SK-N-SH (cell line): ENCODE measurements at regions not wholly inside any gene's neighbourhood (a gene's known extent, or its start where the extent isn't known, plus 50 kb on each side); places are given as distances from the start of the nearest gene placed in this dataset.

Experiments
- EP300 ChIP-seq, 2 experiments: IDR thresholded peaks; 2 replicates each; pipeline versions ENCODE4 v1.4.0 to v1.6.1; 2012; ENCODE audit warnings: borderline replicate concordance in 1 of 2, low read depth in 1 of 2, low read length in 1 of 2
- EZH2phosphoT487 ChIP-seq: fragments of 200-600 bp; sonication (generic); IDR thresholded peaks from 2 replicates; pipeline ENCODE4 v1.6.1; 2017; ENCODE audit warnings: low read depth, mixed run types, mild to moderate bottlenecking, antibody characterized with exemption, moderate library complexity, borderline replicate concordance
- FOXM1 ChIP-seq: IDR thresholded peaks from 2 replicates; pipeline ENCODE4 v1.4.0; 2012; ENCODE audit warnings: low read depth, mild to moderate bottlenecking
- NFIC ChIP-seq: IDR thresholded peaks from 2 replicates; pipeline ENCODE4 v1.4.0; 2012; ENCODE audit warnings: borderline replicate concordance
- TCF12 ChIP-seq: IDR thresholded peaks from 2 replicates; pipeline ENCODE4 v1.4.0; 2012
- USF1 ChIP-seq: IDR thresholded peaks from 2 replicates; pipeline ENCODE4 v1.4.0; 2012; ENCODE audit warnings: low read depth, borderline replicate concordance
- YY1 ChIP-seq: IDR thresholded peaks from 2 replicates; pipeline ENCODE4 v1.4.0; 2012; ENCODE audit warnings: low read depth, mild to moderate bottlenecking
- TF ChIP-seq, protein P1 (sequence below): fragments of 200-600 bp; sonication (generic); IDR thresholded peaks from 2 replicates; pipeline ENCODE4 v1.6.1; 2017; ENCODE audit warnings: antibody characterized with exemption, mild to moderate bottlenecking, moderate library complexity
- TF ChIP-seq, protein P2 (sequence below): IDR thresholded peaks from 2 replicates; pipeline ENCODE4 v1.4.0; 2012; ENCODE audit warnings: low read depth
- TF ChIP-seq, protein P3 (sequence below): IDR thresholded peaks from 2 replicates; pipeline ENCODE4 v1.4.0; 2012; ENCODE audit warnings: low read depth, borderline replicate concordance
- TF ChIP-seq, protein P4 (sequence below): IDR thresholded peaks from 2 replicates; pipeline ENCODE4 v1.6.1; 2012; ENCODE audit warnings: mild to moderate bottlenecking, low read depth, low read length, moderate library complexity

DNA sequence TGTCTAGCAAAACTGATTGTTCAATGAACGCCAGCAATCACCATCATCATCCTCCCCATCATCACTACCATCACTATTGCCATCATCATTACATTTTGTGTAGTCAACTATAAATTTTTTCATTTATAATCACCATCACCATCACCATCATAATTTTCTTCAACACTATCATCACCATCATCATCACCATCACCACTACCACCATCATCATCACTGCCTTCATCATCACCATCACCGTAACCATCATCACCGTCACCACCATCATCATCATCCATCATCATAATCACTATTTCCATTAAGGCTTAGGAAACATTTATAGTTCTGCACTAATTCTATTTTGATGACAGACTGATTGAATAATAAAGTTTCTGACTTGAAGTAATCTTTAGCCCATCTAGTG lies 434.8 kb upstream of the TMEM132C start:
- no peak for TF ChIP-seq NFIC
- TF ChIP-seq FOXM1, result no peak
- no peak for TF ChIP-seq USF1
- TF ChIP-seq, protein P1, sequence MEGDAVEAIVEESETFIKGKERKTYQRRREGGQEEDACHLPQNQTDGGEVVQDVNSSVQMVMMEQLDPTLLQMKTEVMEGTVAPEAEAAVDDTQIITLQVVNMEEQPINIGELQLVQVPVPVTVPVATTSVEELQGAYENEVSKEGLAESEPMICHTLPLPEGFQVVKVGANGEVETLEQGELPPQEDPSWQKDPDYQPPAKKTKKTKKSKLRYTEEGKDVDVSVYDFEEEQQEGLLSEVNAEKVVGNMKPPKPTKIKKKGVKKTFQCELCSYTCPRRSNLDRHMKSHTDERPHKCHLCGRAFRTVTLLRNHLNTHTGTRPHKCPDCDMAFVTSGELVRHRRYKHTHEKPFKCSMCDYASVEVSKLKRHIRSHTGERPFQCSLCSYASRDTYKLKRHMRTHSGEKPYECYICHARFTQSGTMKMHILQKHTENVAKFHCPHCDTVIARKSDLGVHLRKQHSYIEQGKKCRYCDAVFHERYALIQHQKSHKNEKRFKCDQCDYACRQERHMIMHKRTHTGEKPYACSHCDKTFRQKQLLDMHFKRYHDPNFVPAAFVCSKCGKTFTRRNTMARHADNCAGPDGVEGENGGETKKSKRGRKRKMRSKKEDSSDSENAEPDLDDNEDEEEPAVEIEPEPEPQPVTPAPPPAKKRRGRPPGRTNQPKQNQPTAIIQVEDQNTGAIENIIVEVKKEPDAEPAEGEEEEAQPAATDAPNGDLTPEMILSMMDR, result no peak
- TF ChIP-seq TCF12, result no peak
- no peak for TF ChIP-seq YY1
- no peak for TF ChIP-seq EP300 (IDR thresholded peaks at IDR 0.05; ENCODE audit: borderline replicate concordance in 1 of 2, low read depth in 1 of 2, low read length in 1 of 2)
- TF ChIP-seq, protein P2, sequence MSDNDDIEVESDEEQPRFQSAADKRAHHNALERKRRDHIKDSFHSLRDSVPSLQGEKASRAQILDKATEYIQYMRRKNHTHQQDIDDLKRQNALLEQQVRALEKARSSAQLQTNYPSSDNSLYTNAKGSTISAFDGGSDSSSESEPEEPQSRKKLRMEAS, result no peak
- TF ChIP-seq, protein P3, sequence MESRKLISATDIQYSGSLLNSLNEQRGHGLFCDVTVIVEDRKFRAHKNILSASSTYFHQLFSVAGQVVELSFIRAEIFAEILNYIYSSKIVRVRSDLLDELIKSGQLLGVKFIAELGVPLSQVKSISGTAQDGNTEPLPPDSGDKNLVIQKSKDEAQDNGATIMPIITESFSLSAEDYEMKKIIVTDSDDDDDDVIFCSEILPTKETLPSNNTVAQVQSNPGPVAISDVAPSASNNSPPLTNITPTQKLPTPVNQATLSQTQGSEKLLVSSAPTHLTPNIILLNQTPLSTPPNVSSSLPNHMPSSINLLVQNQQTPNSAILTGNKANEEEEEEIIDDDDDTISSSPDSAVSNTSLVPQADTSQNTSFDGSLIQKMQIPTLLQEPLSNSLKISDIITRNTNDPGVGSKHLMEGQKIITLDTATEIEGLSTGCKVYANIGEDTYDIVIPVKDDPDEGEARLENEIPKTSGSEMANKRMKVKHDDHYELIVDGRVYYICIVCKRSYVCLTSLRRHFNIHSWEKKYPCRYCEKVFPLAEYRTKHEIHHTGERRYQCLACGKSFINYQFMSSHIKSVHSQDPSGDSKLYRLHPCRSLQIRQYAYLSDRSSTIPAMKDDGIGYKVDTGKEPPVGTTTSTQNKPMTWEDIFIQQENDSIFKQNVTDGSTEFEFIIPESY, result no peak
- no peak for TF ChIP-seq EZH2phosphoT487
- TF ChIP-seq, protein P4, sequence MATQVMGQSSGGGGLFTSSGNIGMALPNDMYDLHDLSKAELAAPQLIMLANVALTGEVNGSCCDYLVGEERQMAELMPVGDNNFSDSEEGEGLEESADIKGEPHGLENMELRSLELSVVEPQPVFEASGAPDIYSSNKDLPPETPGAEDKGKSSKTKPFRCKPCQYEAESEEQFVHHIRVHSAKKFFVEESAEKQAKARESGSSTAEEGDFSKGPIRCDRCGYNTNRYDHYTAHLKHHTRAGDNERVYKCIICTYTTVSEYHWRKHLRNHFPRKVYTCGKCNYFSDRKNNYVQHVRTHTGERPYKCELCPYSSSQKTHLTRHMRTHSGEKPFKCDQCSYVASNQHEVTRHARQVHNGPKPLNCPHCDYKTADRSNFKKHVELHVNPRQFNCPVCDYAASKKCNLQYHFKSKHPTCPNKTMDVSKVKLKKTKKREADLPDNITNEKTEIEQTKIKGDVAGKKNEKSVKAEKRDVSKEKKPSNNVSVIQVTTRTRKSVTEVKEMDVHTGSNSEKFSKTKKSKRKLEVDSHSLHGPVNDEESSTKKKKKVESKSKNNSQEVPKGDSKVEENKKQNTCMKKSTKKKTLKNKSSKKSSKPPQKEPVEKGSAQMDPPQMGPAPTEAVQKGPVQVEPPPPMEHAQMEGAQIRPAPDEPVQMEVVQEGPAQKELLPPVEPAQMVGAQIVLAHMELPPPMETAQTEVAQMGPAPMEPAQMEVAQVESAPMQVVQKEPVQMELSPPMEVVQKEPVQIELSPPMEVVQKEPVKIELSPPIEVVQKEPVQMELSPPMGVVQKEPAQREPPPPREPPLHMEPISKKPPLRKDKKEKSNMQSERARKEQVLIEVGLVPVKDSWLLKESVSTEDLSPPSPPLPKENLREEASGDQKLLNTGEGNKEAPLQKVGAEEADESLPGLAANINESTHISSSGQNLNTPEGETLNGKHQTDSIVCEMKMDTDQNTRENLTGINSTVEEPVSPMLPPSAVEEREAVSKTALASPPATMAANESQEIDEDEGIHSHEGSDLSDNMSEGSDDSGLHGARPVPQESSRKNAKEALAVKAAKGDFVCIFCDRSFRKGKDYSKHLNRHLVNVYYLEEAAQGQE, result no peak
